ENCODE measurements at regions not wholly inside any gene's neighbourhood (a gene's known extent, or its start where the extent isn't known, plus 50 kb on each side); places are given as distances from the start of the nearest gene placed in this dataset.
A peak's percentile ranks its signal among the peaks of the same experiment; 100 is the strongest.

- no peaks in the 10 kb centered on the region for H3K36me3 Mint-ChIP-seq (ENCODE audit: low read depth)
- no peak for ATAC-seq
- H3K9me3 ChIP-seq (ENCODE audit: control insufficient read depth, low read length, poor library complexity, severe bottlenecking) = no peaks in the 10 kb centered on the region
- DNase-seq = no peak
- H3K27me3 Mint-ChIP-seq = peaks cover 4% of the 10 kb centered on the region
- H3K27ac Mint-ChIP-seq = peak overlapping the region; percentile 79
- no peak overlapping the region for H3K4me3 Mint-ChIP-seq
- H3K4me1 Mint-ChIP-seq = peaks cover 17% of the 10 kb centered on the region
Observed at GRCh38 chr2:234136461-234136860, 86.0 kb downstream of the SPP2 start.

- peaks cover 19% of the 10 kb centered on the region for H3K4me1 Mint-ChIP-seq
- H3K27me3 Mint-ChIP-seq = peaks cover 4% of the 10 kb centered on the region
- ATAC-seq = peak; percentile 65
- DNase-seq = peak in 1 of 3 donors; percentile 14
- no peak overlapping the region for H3K4me3 Mint-ChIP-seq
- peak overlapping the region; percentile 79 for H3K27ac Mint-ChIP-seq
- H3K9me3 ChIP-seq (ENCODE audit: control insufficient read depth, low read length, poor library complexity, severe bottlenecking) = no peaks in the 10 kb centered on the region
- H3K36me3 Mint-ChIP-seq (ENCODE audit: low read depth) = no peaks in the 10 kb centered on the region
Observed at GRCh38 chr2:234135750-234136221, 85.3 kb downstream of the SPP2 start.

DNA sequence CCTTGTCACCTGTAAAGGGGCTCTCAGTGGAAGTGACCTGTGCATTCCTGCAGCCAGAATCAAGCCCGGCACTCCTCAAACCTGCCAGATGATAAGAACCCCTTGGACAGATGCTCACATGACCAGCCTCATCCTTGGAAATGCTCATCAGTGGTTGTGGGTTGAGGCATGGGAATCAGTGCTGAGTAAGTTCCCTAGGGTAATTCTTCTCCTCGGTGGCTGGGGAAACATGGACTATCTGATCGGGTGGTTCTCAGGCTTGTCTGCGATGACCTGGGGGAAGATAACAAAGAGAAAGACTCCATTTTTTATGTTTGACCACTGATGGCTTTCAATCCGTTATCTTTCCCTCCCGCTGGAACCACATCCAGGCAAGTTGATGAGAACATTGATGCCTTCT is 84.0 kb downstream of the SPP2 start:
- no peak for ATAC-seq
- no peak for DNase-seq

GRCh38 chr2:234133004-234133403 is 82.5 kb downstream of the SPP2 start:
- no peaks in the 10 kb centered on the region for H3K9me3 ChIP-seq (ENCODE audit: control insufficient read depth, low read length, poor library complexity, severe bottlenecking)

More for the DNA sequence above, 84.0 kb downstream of the SPP2 start:
- no peak overlapping the region for H3K27ac Mint-ChIP-seq
- H3K4me1 Mint-ChIP-seq = peaks cover 18% of the 10 kb centered on the region
- H3K27me3 Mint-ChIP-seq = peaks cover 4% of the 10 kb centered on the region
- H3K4me3 Mint-ChIP-seq = no peak overlapping the region
- no peaks in the 10 kb centered on the region for H3K36me3 Mint-ChIP-seq (ENCODE audit: low read depth)
- H3K9me3 ChIP-seq (ENCODE audit: control insufficient read depth, low read length, poor library complexity, severe bottlenecking) = no peaks in the 10 kb centered on the region

GRCh38 chr2:234130777-234131181 is 80.3 kb downstream of the SPP2 start:
- Mint-ChIP-seq H3K4me3 (no peak overlapping the region), H3K27me3 (peaks cover 4% of the 10 kb centered on the region), H3K36me3 (ENCODE audit: low read depth) (no peaks in the 10 kb centered on the region), H3K4me1 (peaks cover 15% of the 10 kb centered on the region), H3K27ac (no peak overlapping the region)
- DNase-seq (no peak), ATAC-seq (no peak)
- no peaks in the 10 kb centered on the region for H3K9me3 ChIP-seq (ENCODE audit: control insufficient read depth, low read length, poor library complexity, severe bottlenecking)

More at GRCh38 chr2:234133004-234133403, 82.5 kb downstream of the SPP2 start:
- Mint-ChIP-seq H3K27ac (peak overlapping the region; percentile 56), H3K36me3 (ENCODE audit: low read depth) (no peaks in the 10 kb centered on the region), H3K27me3 (peaks cover 4% of the 10 kb centered on the region), H3K4me3 (no peak overlapping the region), H3K4me1 (peaks cover 23% of the 10 kb centered on the region)
- ATAC-seq (no peak), DNase-seq (no peak)

DNA sequence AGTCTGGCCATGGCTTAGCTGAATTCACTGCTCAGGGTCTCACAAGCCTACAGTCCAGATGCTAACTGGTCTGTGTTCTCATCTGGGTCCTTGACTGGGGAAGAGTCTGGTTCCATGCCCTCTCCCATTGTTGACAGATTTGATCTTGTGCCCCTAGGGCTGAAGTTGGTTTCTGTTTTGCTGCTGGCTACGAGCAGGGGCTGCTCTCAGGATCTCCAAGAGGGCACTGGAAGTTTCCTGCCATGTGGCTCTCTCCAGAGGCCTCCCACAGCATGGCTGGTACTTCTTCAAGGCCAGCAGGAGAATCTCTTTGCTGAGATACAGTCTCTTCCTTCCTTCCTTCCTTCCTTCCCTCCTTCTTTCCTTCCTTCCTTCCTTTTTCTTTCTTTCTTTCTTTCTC is 78.1 kb downstream of the SPP2 start:
- no peak overlapping the region for H3K4me3 Mint-ChIP-seq
- DNase-seq = no peak
- no peak for ATAC-seq
- H3K27ac Mint-ChIP-seq = no peak overlapping the region
- H3K9me3 ChIP-seq (ENCODE audit: control insufficient read depth, low read length, poor library complexity, severe bottlenecking) = no peaks in the 10 kb centered on the region
- H3K4me1 Mint-ChIP-seq = peaks cover 11% of the 10 kb centered on the region
- no peaks in the 10 kb centered on the region for H3K27me3 Mint-ChIP-seq
- H3K36me3 Mint-ChIP-seq (ENCODE audit: low read depth) = no peaks in the 10 kb centered on the region
